ENCODE measurements at regions not wholly inside any gene's neighbourhood (a gene's known extent, or its start where the extent isn't known, plus 50 kb on each side); places are given as distances from the start of the nearest gene placed in this dataset.

- no peak for TF ChIP-seq CTCF (IDR thresholded peaks at IDR 0.05; ENCODE audit: low read length)
- TF ChIP-seq EZH2 (IDR thresholded peaks at IDR 0.05; ENCODE audit: borderline replicate concordance, low read length), result no peak
Measured at GRCh38 chr10:130398090-130398994, 262.2 kb downstream of the GLRX3 start.
